Trophoblast cell (in vitro differentiated cells and primary cell): ENCODE measurements at regions not wholly inside any gene's neighbourhood (a gene's known extent, or its start where the extent isn't known, plus 50 kb on each side); places are given as distances from the start of the nearest gene placed in this dataset.
A peak's percentile ranks its signal among the peaks of the same experiment; 100 is the strongest.

Experiments
- DNase-seq, 2 donors: peaks; one replicate each; pipeline ENCODE4 v3.0.0-alpha.2; 2016
- H2AFZ ChIP-seq: 2 replicates; pipeline ENCODE4 v1.6.1; 2013; ENCODE audit warnings: low read length, moderate library complexity, mild to moderate bottlenecking; ENCODE audit not compliant: insufficient read depth, poor library complexity
- H2AK5ac ChIP-seq: 2 replicates; pipeline ENCODE4 v1.6.1; 2013; ENCODE audit warnings: mild to moderate bottlenecking, low read length
- H2BK120ac ChIP-seq: 2 replicates; pipeline ENCODE4 v1.6.1; 2013; ENCODE audit warnings: low read length, mild to moderate bottlenecking, moderate library complexity; ENCODE audit not compliant: insufficient read depth, poor library complexity
- H2BK12ac ChIP-seq: 2 replicates; pipeline ENCODE4 v1.6.1; 2013; ENCODE audit warnings: mild to moderate bottlenecking, low read length, moderate library complexity
- H2BK5ac ChIP-seq: 2 replicates; pipeline ENCODE4 v1.6.1; 2013; ENCODE audit warnings: low read length, low read depth, moderate library complexity, mild to moderate bottlenecking; ENCODE audit not compliant: poor library complexity
- H3K14ac ChIP-seq: 2 replicates; pipeline ENCODE4 v1.6.1; 2013; ENCODE audit warnings: mild to moderate bottlenecking, low read length
- H3K18ac ChIP-seq: 2 replicates; pipeline ENCODE4 v1.6.1; 2013; ENCODE audit warnings: mild to moderate bottlenecking, low read length
- H3K23ac ChIP-seq: 2 replicates; pipeline ENCODE4 v1.6.1; 2013; ENCODE audit warnings: low read length
- H3K27ac ChIP-seq: 2 replicates; pipeline ENCODE4 v1.5.1; 2013; ENCODE audit warnings: low read depth, mild to moderate bottlenecking, inconsistent platforms, low read length, moderate library complexity
- H3K27me3 ChIP-seq: 2 replicates; pipeline ENCODE4 v1.6.1; 2013; ENCODE audit warnings: inconsistent platforms, mild to moderate bottlenecking, low read length, moderate library complexity; ENCODE audit not compliant: insufficient read depth
- H3K36me3 ChIP-seq, 2 experiments: 1 replicate in 1 of 2; 2 replicates in 1 of 2; pipeline ENCODE4 v1.6.1; 2013; ENCODE audit warnings: low read length in 2 of 2, mild to moderate bottlenecking in 2 of 2, moderate library complexity in 1 of 2; ENCODE audit not compliant: insufficient read depth in 2 of 2, control insufficient read depth in 1 of 2
- H3K4ac ChIP-seq: 2 replicates; pipeline ENCODE4 v1.6.1; 2013; ENCODE audit warnings: low read depth, mild to moderate bottlenecking, low read length, moderate library complexity
- H3K4me1 ChIP-seq, 2 experiments: 1 replicate in 1 of 2; 2 replicates in 1 of 2; pipeline ENCODE4 v1.6.1; 2013; ENCODE audit warnings: low read length in 2 of 2, mild to moderate bottlenecking in 2 of 2, moderate library complexity in 1 of 2; ENCODE audit not compliant: insufficient read depth in 2 of 2, control insufficient read depth in 1 of 2
- H3K4me2 ChIP-seq: 2 replicates; pipeline ENCODE4 v1.6.1; 2013; ENCODE audit warnings: inconsistent platforms, mild to moderate bottlenecking, low read length, moderate library complexity
- H3K4me3 ChIP-seq: 2 replicates; pipeline ENCODE4 v1.5.1; 2013; ENCODE audit warnings: mild to moderate bottlenecking, low read depth, low read length, inconsistent platforms
- H3K79me1 ChIP-seq: one replicate; pipeline ENCODE4 v1.6.1; 2013; ENCODE audit warnings: low read length
- H3K79me2 ChIP-seq: 2 replicates; pipeline ENCODE4 v1.6.1; 2013; ENCODE audit warnings: low read length, mild to moderate bottlenecking; ENCODE audit not compliant: control insufficient read depth, insufficient read depth, poor library complexity
- H3K9ac ChIP-seq: 2 replicates; pipeline ENCODE4 v1.6.1; 2013; ENCODE audit warnings: mild to moderate bottlenecking, low read length
- H3K9me3 ChIP-seq: 2 replicates; pipeline ENCODE4 v1.6.1; 2013; ENCODE audit warnings: low read depth, mild to moderate bottlenecking, control low read depth, inconsistent platforms, low read length; ENCODE audit not compliant: insufficient read depth
- H4K12ac ChIP-seq: 2 replicates; pipeline ENCODE4 v1.6.1; 2013; ENCODE audit warnings: low read depth, mild to moderate bottlenecking, low read length, moderate library complexity
- H4K8ac ChIP-seq: 2 replicates; pipeline ENCODE4 v1.6.1; 2013; ENCODE audit warnings: low read depth, mild to moderate bottlenecking, low read length, moderate library complexity
- H4K91ac ChIP-seq: one replicate; pipeline ENCODE4 v1.6.1; 2013; ENCODE audit warnings: low read depth, mild to moderate bottlenecking, low read length, moderate library complexity
- WGBS: extraction: QIAGEN DNeasy Blood & Tissue Kit; methylation state at CpG from one replicate; pipeline ENCODE4 v1.1.7; 2013; ENCODE audit warnings: missing lambda C conversion rate; ENCODE audit not compliant: insufficient read length, insufficient coverage; ENCODE audit errors: extremely low coverage; 5-methylcytosine and 5-hydroxymethylcytosine counted together

DNA sequence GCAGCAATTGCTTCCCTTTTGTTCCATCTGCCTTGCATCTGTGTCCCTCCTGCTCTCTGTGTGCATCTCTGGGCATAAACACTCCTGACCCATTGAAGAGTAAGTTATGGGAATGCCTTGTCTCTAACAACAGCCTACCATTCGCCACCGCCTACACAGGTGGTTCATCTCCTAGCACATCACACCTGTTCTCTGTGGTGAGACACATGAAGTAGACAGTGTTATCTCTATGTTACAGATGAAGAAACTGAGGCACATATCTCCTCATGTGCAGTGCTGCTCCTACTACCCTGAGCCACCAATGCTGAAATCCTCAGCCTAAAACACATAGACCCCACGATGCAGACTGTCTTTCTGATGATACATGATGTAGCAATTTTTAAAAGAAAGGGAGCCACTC lies 77.6 kb downstream of the PITPNM2 start:
- Histone ChIP-seq H3K79me2 (no peaks in the 10 kb centered on the region), H2AFZ (no peak overlapping the region), H2BK5ac (no peak overlapping the region), H3K79me1 (no peaks in the 10 kb centered on the region), H3K4me3 (no peak overlapping the region), H3K27me3 (no peaks in the 10 kb centered on the region), H3K23ac (no peak overlapping the region), H4K91ac (no peak overlapping the region), H3K14ac (no peak overlapping the region), H2BK12ac (no peak overlapping the region), H3K36me3 (no peaks in the 10 kb centered on the region), H4K12ac (no peak overlapping the region), H3K27ac (no peak overlapping the region), H4K8ac (no peak overlapping the region), H3K9ac (no peak overlapping the region), H2BK120ac (no peak overlapping the region), H2AK5ac (no peak overlapping the region), H3K4ac (no peak overlapping the region), H3K4me1 (peaks cover 18 to 24% of the 10 kb centered on the region in 2 experiments), H3K4me2 (no peak overlapping the region), H3K9me3 (no peaks in the 10 kb centered on the region), H3K18ac (no peak overlapping the region)
- WGBS, result no CpG with 5 or more reads among the region's 3 CpGs
- DNase-seq, result no peak

GRCh38 chr12:123071857-123072256 lies 79.0 kb downstream of the PITPNM2 start:
- no peaks in the 10 kb centered on the region for H3K9me3 ChIP-seq
- H4K8ac ChIP-seq, result no peak overlapping the region
- H2AK5ac ChIP-seq, result no peak overlapping the region
- H3K27ac ChIP-seq, result no peak overlapping the region
- H3K18ac ChIP-seq, result no peak overlapping the region
- H3K4me3 ChIP-seq, result no peak overlapping the region
- H3K4ac ChIP-seq, result no peak overlapping the region
- H3K23ac ChIP-seq, result no peak overlapping the region
- H3K27me3 ChIP-seq, result no peaks in the 10 kb centered on the region
- H3K4me1 ChIP-seq, result peaks cover 18 to 24% of the 10 kb centered on the region in 2 experiments
- H3K79me2 ChIP-seq, result no peaks in the 10 kb centered on the region
- H2BK5ac ChIP-seq, result no peak overlapping the region
- no peak overlapping the region for H2AFZ ChIP-seq
- H3K4me2 ChIP-seq, result no peak overlapping the region
- DNase-seq, result no peak
- no peak overlapping the region for H3K14ac ChIP-seq
- H4K12ac ChIP-seq, result no peak overlapping the region
- H2BK12ac ChIP-seq, result no peak overlapping the region
- WGBS, result no CpG with 5 or more reads among the region's 5 CpGs
- H2BK120ac ChIP-seq, result no peak overlapping the region
- no peaks in the 10 kb centered on the region for H3K36me3 ChIP-seq
- no peak overlapping the region for H4K91ac ChIP-seq
- H3K79me1 ChIP-seq, result no peaks in the 10 kb centered on the region
- H3K9ac ChIP-seq, result no peak overlapping the region

DNA sequence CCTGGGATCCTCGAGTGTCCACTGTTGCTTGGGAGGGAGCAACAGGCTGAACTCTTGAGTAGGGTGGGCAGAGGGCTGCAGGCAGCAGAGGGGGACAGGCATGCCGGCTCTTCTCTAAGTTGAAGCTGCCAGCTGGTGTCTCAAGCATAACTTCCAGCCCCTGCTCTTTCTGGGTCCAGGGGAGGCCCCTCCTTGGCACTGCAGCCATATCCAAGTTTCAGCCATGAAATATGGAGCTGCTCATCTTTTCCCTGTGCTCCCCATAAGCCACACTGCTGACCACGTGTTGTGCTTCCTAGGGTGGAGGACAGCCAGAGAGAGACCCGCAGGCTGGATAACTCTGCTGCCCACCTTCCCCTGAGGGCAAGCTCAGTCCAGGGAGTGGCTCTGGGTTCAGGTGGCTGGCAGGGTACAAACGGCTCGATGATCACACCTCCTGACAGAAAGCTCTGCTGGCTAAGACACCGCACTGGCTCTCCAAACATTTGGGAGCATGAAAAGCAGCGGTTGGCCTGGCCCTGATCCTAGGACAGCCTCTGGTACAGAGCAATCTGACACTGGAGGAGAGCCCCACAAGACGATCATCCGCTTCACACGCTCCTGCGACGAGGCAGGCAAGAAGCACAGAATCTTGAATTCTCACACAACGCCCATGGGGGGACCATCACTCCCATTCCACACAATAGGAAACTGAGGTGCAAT lies 79.6 kb downstream of the PITPNM2 start:
- H3K79me2 ChIP-seq, result no peaks in the 10 kb centered on the region
- H3K4ac ChIP-seq, result no peak overlapping the region
- WGBS, result no CpG with 5 or more reads among the region's 14 CpGs
- H2AK5ac ChIP-seq, result no peak overlapping the region
- peak overlapping the region; percentile 6 for H2AFZ ChIP-seq
- no peak overlapping the region for H3K18ac ChIP-seq
- no peaks in the 10 kb centered on the region for H3K27me3 ChIP-seq
- H3K23ac ChIP-seq, result no peak overlapping the region
- no peak overlapping the region for H3K4me2 ChIP-seq
- no peaks in the 10 kb centered on the region for H3K79me1 ChIP-seq
- H3K36me3 ChIP-seq, result no peaks in the 10 kb centered on the region
- H4K91ac ChIP-seq, result peak overlapping the region; percentile 4
- H2BK120ac ChIP-seq, result no peak overlapping the region
- H4K8ac ChIP-seq, result no peak overlapping the region
- H3K27ac ChIP-seq, result no peak overlapping the region
- no peak overlapping the region for H2BK12ac ChIP-seq
- no peak overlapping the region for H3K4me3 ChIP-seq
- no peak overlapping the region for H2BK5ac ChIP-seq
- H4K12ac ChIP-seq, result no peak overlapping the region
- H3K14ac ChIP-seq, result no peak overlapping the region
- H3K9me3 ChIP-seq, result no peaks in the 10 kb centered on the region
- H3K4me1 ChIP-seq, result peaks cover 18 to 24% of the 10 kb centered on the region in 2 experiments
- DNase-seq, result no peak
- no peak overlapping the region for H3K9ac ChIP-seq

GRCh38 chr12:123070267-123071081 lies 80.4 kb downstream of the PITPNM2 start:
- Histone ChIP-seq H3K79me1 (no peaks in the 10 kb centered on the region), H3K18ac (no peak overlapping the region), H3K23ac (no peak overlapping the region), H3K27ac (no peak overlapping the region), H3K27me3 (no peaks in the 10 kb centered on the region), H3K9me3 (no peaks in the 10 kb centered on the region), H4K8ac (no peak overlapping the region), H2AK5ac (no peak overlapping the region), H2BK120ac (no peak overlapping the region), H4K12ac (no peak overlapping the region), H3K14ac (peak overlapping the region; percentile 21), H2BK12ac (no peak overlapping the region), H3K9ac (peak overlapping the region; percentile 34), H2BK5ac (no peak overlapping the region), H3K4me3 (no peak overlapping the region), H3K4me1 (peaks cover 13 to 19% of the 10 kb centered on the region in 2 experiments), H4K91ac (peak overlapping the region; percentile 0), H3K36me3 (no peaks in the 10 kb centered on the region), H3K4ac (no peak overlapping the region), H3K79me2 (no peaks in the 10 kb centered on the region), H2AFZ (no peak overlapping the region), H3K4me2 (no peak overlapping the region)
- WGBS, result no CpG with 5 or more reads among the region's 14 CpGs
- DNase-seq, result peak; percentile 39 to 67
